SK-N-SH treated with all-trans-retinoic acid at 6 μM for 48 hours (cell line): ENCODE measurements at regions not wholly inside any gene's neighbourhood (a gene's known extent, or its start where the extent isn't known, plus 50 kb on each side); places are given as distances from the start of the nearest gene placed in this dataset.

Source experiments
- ARNTL ChIP-seq: fragments of 450-650 bp; formaldehyde crosslinking; IDR thresholded peaks from 2 replicates; pipeline ENCODE4 v1.5.0; 2020; ENCODE audit warnings: low read depth, mild to moderate bottlenecking, moderate library complexity, borderline replicate concordance
- CREB5 ChIP-seq: fragments of 250-450 bp; sonication (Bioruptor Pico); IDR thresholded peaks from 2 replicates; pipeline ENCODE4 v1.5.1; 2020; ENCODE audit warnings: low read depth, mild to moderate bottlenecking, moderate library complexity
- CSDC2 ChIP-seq: fragments of 250-450 bp; sonication (Bioruptor Pico); IDR thresholded peaks from 2 replicates; pipeline ENCODE4 v1.5.0; 2020; ENCODE audit warnings: mild to moderate bottlenecking, moderate library complexity
- CSRNP3 ChIP-seq: fragments of 250-450 bp; sonication (Bioruptor Pico); IDR thresholded peaks from 2 replicates; pipeline ENCODE4 v1.5.1; 2021; ENCODE audit warnings: mild to moderate bottlenecking, moderate library complexity
- GLIS3 ChIP-seq: fragments of 250-450 bp; sonication (Bioruptor Pico); IDR thresholded peaks from 2 replicates; pipeline ENCODE4 v1.5.0; 2020; ENCODE audit warnings: mild to moderate bottlenecking, moderate library complexity
- ISL1 ChIP-seq: fragments of 250-450 bp; sonication (Bioruptor Pico); IDR thresholded peaks from 2 replicates; pipeline ENCODE4 v2.1.2; 2022; ENCODE audit warnings: mild to moderate bottlenecking, moderate library complexity
- PATZ1 ChIP-seq: fragments of 250-450 bp; sonication (Bioruptor Pico); IDR thresholded peaks from 2 replicates; pipeline ENCODE4 v1.8.0; 2020; ENCODE audit warnings: mild to moderate bottlenecking, moderate library complexity, borderline replicate concordance
- POU6F1 ChIP-seq: fragments of 250-450 bp; sonication (Bioruptor Pico); IDR thresholded peaks from 2 replicates; pipeline ENCODE4 v1.8.0; 2021; ENCODE audit warnings: low read depth, mild to moderate bottlenecking, moderate library complexity, borderline replicate concordance
- PPARA ChIP-seq: fragments of 250-450 bp; sonication (Bioruptor Pico); IDR thresholded peaks from 2 replicates; pipeline ENCODE4 v1.5.0; 2020; ENCODE audit warnings: mild to moderate bottlenecking, borderline replicate concordance
- SNAI2 ChIP-seq: fragments of 250-450 bp; sonication (Bioruptor Pico); IDR thresholded peaks from 2 replicates; pipeline ENCODE4 v1.5.0; 2020; ENCODE audit warnings: mild to moderate bottlenecking, moderate library complexity
- TCF4 ChIP-seq: fragments of 250-450 bp; sonication (Bioruptor Pico); IDR thresholded peaks from 2 replicates; pipeline ENCODE4 v1.8.0; 2021; ENCODE audit warnings: mild to moderate bottlenecking, moderate library complexity, borderline replicate concordance
- ZFP3 ChIP-seq: fragments of 250-450 bp; sonication (Bioruptor Pico); IDR thresholded peaks from 2 replicates; pipeline ENCODE4 v1.5.0; 2020; ENCODE audit warnings: mild to moderate bottlenecking, moderate library complexity
- ZNF565 ChIP-seq: fragments of 450-650 bp; formaldehyde crosslinking; conservative IDR thresholded peaks from 2 replicates; pipeline ENCODE4 v1.5.0; 2020; ENCODE audit warnings: low read depth, mild to moderate bottlenecking, moderate library complexity
- ZNF70 ChIP-seq: fragments of 450-650 bp; formaldehyde crosslinking; IDR thresholded peaks from 2 replicates; pipeline ENCODE4 v1.5.0; 2020; ENCODE audit warnings: mild to moderate bottlenecking, moderate library complexity

GRCh38 chr7:42543953-42544352 is 306.9 kb upstream of the GLI3 start:
- no peak for TF ChIP-seq POU6F1 (CRISPR knock-in tag)
- no peak for TF ChIP-seq TCF4 (CRISPR knock-in tag)
- no peak for TF ChIP-seq CREB5 (CRISPR knock-in tag)
- TF ChIP-seq SNAI2 (CRISPR knock-in tag): no peak
- no peak for TF ChIP-seq ZFP3
- no peak for TF ChIP-seq GLIS3 (CRISPR knock-in tag)
- no peak for TF ChIP-seq CSRNP3 (CRISPR knock-in tag)
- no peak for TF ChIP-seq PPARA
- TF ChIP-seq CSDC2 (CRISPR knock-in tag): no peak
- no peak for TF ChIP-seq ARNTL (CRISPR knock-in tag)
- no peak for TF ChIP-seq ISL1 (CRISPR knock-in tag)
- no peak for TF ChIP-seq ZNF70 (CRISPR knock-in tag)
- no peak for TF ChIP-seq PATZ1 (CRISPR knock-in tag)
- no peak for TF ChIP-seq ZNF565 (CRISPR knock-in tag)
